SK-N-SH treated with all-trans-retinoic acid at 6 μM for 48 hours (cell line): ENCODE measurements at regions not wholly inside any gene's neighbourhood (a gene's known extent, or its start where the extent isn't known, plus 50 kb on each side); places are given as distances from the start of the nearest gene placed in this dataset.

Source experiments
- ATAC-seq: fragments of 200-7000 bp; cut with Tn5 transposase; 3 replicates; pipeline ENCODE4 v1.9.1; 2020; ENCODE audit warnings: mild to moderate bottlenecking, moderate library complexity
- ARNTL ChIP-seq: fragments of 450-650 bp; formaldehyde crosslinking; IDR thresholded peaks from 2 replicates; pipeline ENCODE4 v1.5.0; 2020; ENCODE audit warnings: low read depth, mild to moderate bottlenecking, moderate library complexity, borderline replicate concordance
- BACH2 ChIP-seq: fragments of 250-450 bp; sonication (Bioruptor Pico); IDR thresholded peaks from 2 replicates; pipeline ENCODE4 v1.9.0; 2021; ENCODE audit warnings: mild to moderate bottlenecking, borderline replicate concordance
- CSDC2 ChIP-seq: fragments of 250-450 bp; sonication (Bioruptor Pico); IDR thresholded peaks from 2 replicates; pipeline ENCODE4 v1.5.0; 2020; ENCODE audit warnings: mild to moderate bottlenecking, moderate library complexity
- ESRRG ChIP-seq: fragments of 250-450 bp; sonication (Bioruptor Pico); IDR thresholded peaks from 2 replicates; pipeline ENCODE4 v1.6.1; 2021; ENCODE audit warnings: mild to moderate bottlenecking
- GLIS3 ChIP-seq: fragments of 250-450 bp; sonication (Bioruptor Pico); IDR thresholded peaks from 2 replicates; pipeline ENCODE4 v1.5.0; 2020; ENCODE audit warnings: mild to moderate bottlenecking, moderate library complexity
- ISL1 ChIP-seq: fragments of 250-450 bp; sonication (Bioruptor Pico); IDR thresholded peaks from 2 replicates; pipeline ENCODE4 v2.1.2; 2022; ENCODE audit warnings: mild to moderate bottlenecking, moderate library complexity
- PATZ1 ChIP-seq: fragments of 250-450 bp; sonication (Bioruptor Pico); IDR thresholded peaks from 2 replicates; pipeline ENCODE4 v1.8.0; 2020; ENCODE audit warnings: mild to moderate bottlenecking, moderate library complexity, borderline replicate concordance
- PPARA ChIP-seq: fragments of 250-450 bp; sonication (Bioruptor Pico); IDR thresholded peaks from 2 replicates; pipeline ENCODE4 v1.5.0; 2020; ENCODE audit warnings: mild to moderate bottlenecking, borderline replicate concordance
- RARB ChIP-seq: fragments of 250-450 bp; sonication (Bioruptor Pico); IDR thresholded peaks from 2 replicates; pipeline ENCODE4 v1.8.0; 2021; ENCODE audit warnings: mild to moderate bottlenecking, moderate library complexity
- SNAI2 ChIP-seq: fragments of 250-450 bp; sonication (Bioruptor Pico); IDR thresholded peaks from 2 replicates; pipeline ENCODE4 v1.5.0; 2020; ENCODE audit warnings: mild to moderate bottlenecking, moderate library complexity
- TOX ChIP-seq: fragments of 250-450 bp; sonication (Bioruptor Pico); IDR thresholded peaks from 2 replicates; pipeline ENCODE4 v1.8.0; 2021; ENCODE audit warnings: mild to moderate bottlenecking, moderate library complexity, borderline replicate concordance
- TSHZ2 ChIP-seq: fragments of 250-450 bp; sonication (Bioruptor Pico); IDR thresholded peaks from 2 replicates; pipeline ENCODE4 v1.5.0; 2020; ENCODE audit warnings: mild to moderate bottlenecking, moderate library complexity
- ZC3H10 ChIP-seq: fragments of 250-450 bp; sonication (Bioruptor Pico); IDR thresholded peaks from 2 replicates; pipeline ENCODE4 v1.5.1; 2021; ENCODE audit warnings: mild to moderate bottlenecking, moderate library complexity
- ZFP3 ChIP-seq: fragments of 250-450 bp; sonication (Bioruptor Pico); IDR thresholded peaks from 2 replicates; pipeline ENCODE4 v1.5.0; 2020; ENCODE audit warnings: mild to moderate bottlenecking, moderate library complexity
- ZFP30 ChIP-seq: fragments of 450-650 bp; formaldehyde crosslinking; IDR thresholded peaks from 2 replicates; pipeline ENCODE4 v1.5.0; 2022; ENCODE audit warnings: mild to moderate bottlenecking, moderate library complexity
- ZNF565 ChIP-seq: fragments of 450-650 bp; formaldehyde crosslinking; conservative IDR thresholded peaks from 2 replicates; pipeline ENCODE4 v1.5.0; 2020; ENCODE audit warnings: low read depth, mild to moderate bottlenecking, moderate library complexity
- ZNF70 ChIP-seq: fragments of 450-650 bp; formaldehyde crosslinking; IDR thresholded peaks from 2 replicates; pipeline ENCODE4 v1.5.0; 2020; ENCODE audit warnings: mild to moderate bottlenecking, moderate library complexity
- TF ChIP-seq, protein P1 (sequence below): fragments of 250-450 bp; sonication (Bioruptor Pico); IDR thresholded peaks from 2 replicates; pipeline ENCODE4 v1.8.0; 2021; ENCODE audit warnings: low read depth, mild to moderate bottlenecking, moderate library complexity, borderline replicate concordance
- TF ChIP-seq, protein P2 (sequence below): fragments of 250-450 bp; sonication (Bioruptor Pico); IDR thresholded peaks from 2 replicates; pipeline ENCODE4 v1.5.1; 2021; ENCODE audit warnings: mild to moderate bottlenecking, moderate library complexity

DNA sequence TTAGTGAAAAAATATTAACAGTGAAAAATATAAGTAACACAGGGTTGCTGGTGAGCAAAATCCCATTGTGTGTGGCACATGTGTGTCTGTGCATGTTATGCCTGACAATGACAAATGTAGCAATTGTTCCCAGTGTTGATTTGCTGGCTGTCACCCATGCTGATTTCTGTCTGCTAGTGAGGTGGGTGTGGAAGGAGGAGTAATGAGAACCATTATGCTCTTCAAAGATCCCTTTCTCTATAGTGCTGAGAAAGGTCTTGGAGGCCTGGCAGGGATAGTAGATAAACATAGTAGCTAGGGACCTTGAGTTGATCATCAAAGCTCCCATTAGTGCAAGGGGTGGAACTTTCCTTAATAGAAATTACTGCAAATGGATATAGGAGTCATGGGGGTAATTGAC is 152.5 kb upstream of the CLINT1 start:
- TF ChIP-seq GLIS3 (CRISPR knock-in tag) (no peak), PATZ1 (CRISPR knock-in tag) (no peak), TOX (CRISPR knock-in tag) (no peak), ZFP3 (CRISPR knock-in tag) (no peak), ISL1 (CRISPR knock-in tag) (no peak), ZNF70 (CRISPR knock-in tag) (no peak), TSHZ2 (CRISPR knock-in tag) (no peak), CSDC2 (CRISPR knock-in tag) (no peak), ARNTL (CRISPR knock-in tag) (no peak)
- TF ChIP-seq, protein P1, sequence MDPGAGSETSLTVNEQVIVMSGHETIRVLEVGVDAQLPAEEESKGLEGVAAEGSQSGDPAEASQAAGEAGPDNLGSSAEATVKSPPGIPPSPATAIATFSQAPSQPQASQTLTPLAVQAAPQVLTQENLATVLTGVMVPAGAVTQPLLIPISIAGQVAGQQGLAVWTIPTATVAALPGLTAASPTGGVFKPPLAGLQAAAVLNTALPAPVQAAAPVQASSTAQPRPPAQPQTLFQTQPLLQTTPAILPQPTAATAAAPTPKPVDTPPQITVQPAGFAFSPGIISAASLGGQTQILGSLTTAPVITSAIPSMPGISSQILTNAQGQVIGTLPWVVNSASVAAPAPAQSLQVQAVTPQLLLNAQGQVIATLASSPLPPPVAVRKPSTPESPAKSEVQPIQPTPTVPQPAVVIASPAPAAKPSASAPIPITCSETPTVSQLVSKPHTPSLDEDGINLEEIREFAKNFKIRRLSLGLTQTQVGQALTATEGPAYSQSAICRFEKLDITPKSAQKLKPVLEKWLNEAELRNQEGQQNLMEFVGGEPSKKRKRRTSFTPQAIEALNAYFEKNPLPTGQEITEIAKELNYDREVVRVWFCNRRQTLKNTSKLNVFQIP (CRISPR knock-in tag) = no peak
- no peak for ATAC-seq

- no peak for TF ChIP-seq ZC3H10 (CRISPR knock-in tag)
- no peak for TF ChIP-seq PPARA (CRISPR knock-in tag)
- no peak for TF ChIP-seq ARNTL (CRISPR knock-in tag)
- TF ChIP-seq TOX (CRISPR knock-in tag) = no peak
- TF ChIP-seq RARB (CRISPR knock-in tag) = no peak
- TF ChIP-seq ZFP30 (CRISPR knock-in tag) = no peak
- no peak for TF ChIP-seq BACH2 (CRISPR knock-in tag)
Observed at GRCh38 chr5:158010831-158011230, 151.9 kb upstream of the CLINT1 start.

GRCh38 chr5:158007336-158007735 is 148.4 kb upstream of the CLINT1 start:
- ATAC-seq = no peak

More at GRCh38 chr5:158010831-158011230, 151.9 kb upstream of the CLINT1 start:
- ATAC-seq = no peak

More at GRCh38 chr5:158007336-158007735, 148.4 kb upstream of the CLINT1 start:
- TF ChIP-seq, protein P2, sequence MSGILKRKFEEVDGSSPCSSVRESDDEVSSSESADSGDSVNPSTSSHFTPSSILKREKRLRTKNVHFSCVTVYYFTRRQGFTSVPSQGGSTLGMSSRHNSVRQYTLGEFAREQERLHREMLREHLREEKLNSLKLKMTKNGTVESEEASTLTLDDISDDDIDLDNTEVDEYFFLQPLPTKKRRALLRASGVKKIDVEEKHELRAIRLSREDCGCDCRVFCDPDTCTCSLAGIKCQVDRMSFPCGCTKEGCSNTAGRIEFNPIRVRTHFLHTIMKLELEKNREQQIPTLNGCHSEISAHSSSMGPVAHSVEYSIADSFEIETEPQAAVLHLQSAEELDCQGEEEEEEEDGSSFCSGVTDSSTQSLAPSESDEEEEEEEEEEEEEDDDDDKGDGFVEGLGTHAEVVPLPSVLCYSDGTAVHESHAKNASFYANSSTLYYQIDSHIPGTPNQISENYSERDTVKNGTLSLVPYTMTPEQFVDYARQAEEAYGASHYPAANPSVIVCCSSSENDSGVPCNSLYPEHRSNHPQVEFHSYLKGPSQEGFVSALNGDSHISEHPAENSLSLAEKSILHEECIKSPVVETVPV (CRISPR knock-in tag) = no peak
- no peak for TF ChIP-seq TOX (CRISPR knock-in tag)
- TF ChIP-seq BACH2 (CRISPR knock-in tag) = no peak
- no peak for TF ChIP-seq ZC3H10 (CRISPR knock-in tag)
- TF ChIP-seq ZNF565 = no peak
- TF ChIP-seq GLIS3 (CRISPR knock-in tag) = no peak
- no peak for TF ChIP-seq ZFP30 (CRISPR knock-in tag)
- TF ChIP-seq PATZ1 (CRISPR knock-in tag) = no peak
- TF ChIP-seq SNAI2 (CRISPR knock-in tag) = no peak
- TF ChIP-seq ZNF70 (CRISPR knock-in tag) = no peak
- no peak for TF ChIP-seq ARNTL (CRISPR knock-in tag)
- TF ChIP-seq ESRRG = no peak
